ENCODE measurements at regions not wholly inside any gene's neighbourhood (a gene's known extent, or its start where the extent isn't known, plus 50 kb on each side); places are given as distances from the start of the nearest gene placed in this dataset.

- DNase-seq: no peak
Measured at GRCh38 chr2:5285061-5285460, 407.1 kb upstream of the SOX11 start.

GRCh38 chr2:5285872-5286769 lies 406.1 kb upstream of the SOX11 start:
- no peak for DNase-seq

- DNase-seq: no peak
Measured at GRCh38 chr2:5287558-5288334, 404.4 kb upstream of the SOX11 start.

GRCh38 chr2:5290900-5291546 lies 401.2 kb upstream of the SOX11 start:
- DNase-seq: no peak

GRCh38 chr2:5304640-5305039 lies 387.5 kb upstream of the SOX11 start:
- DNase-seq: no peak

GRCh38 chr2:5315041-5315440 lies 377.1 kb upstream of the SOX11 start:
- DNase-seq: no peak

- no peak for DNase-seq
Measured at GRCh38 chr2:5315512-5315911, 376.7 kb upstream of the SOX11 start.

GRCh38 chr2:5316001-5316490 lies 376.1 kb upstream of the SOX11 start:
- no peak for DNase-seq

- DNase-seq: no peak
Measured at GRCh38 chr2:5319493-5319892, 372.7 kb upstream of the SOX11 start.

- no peak for DNase-seq
Measured at GRCh38 chr2:5322396-5322795, 369.8 kb upstream of the SOX11 start.

GRCh38 chr2:5325523-5325922 lies 366.7 kb upstream of the SOX11 start:
- no peak for DNase-seq

GRCh38 chr2:5328826-5329225 lies 363.4 kb upstream of the SOX11 start:
- DNase-seq: no peak

- no peak for DNase-seq
Measured at GRCh38 chr2:5329763-5330162, 362.4 kb upstream of the SOX11 start.

- no peak for DNase-seq
Measured at GRCh38 chr2:5330961-5331360, 361.2 kb upstream of the SOX11 start.

- no peak for DNase-seq
Measured at GRCh38 chr2:5332925-5333324, 359.3 kb upstream of the SOX11 start.

GRCh38 chr2:5339473-5339872 lies 352.7 kb upstream of the SOX11 start:
- no peak for DNase-seq

GRCh38 chr2:5343785-5344335 lies 348.3 kb upstream of the SOX11 start:
- DNase-seq: no peak

- no peak for DNase-seq
Measured at GRCh38 chr2:5352286-5352685, 339.9 kb upstream of the SOX11 start.

GRCh38 chr2:5353565-5353964 lies 338.6 kb upstream of the SOX11 start:
- no peak for DNase-seq

- DNase-seq: no peak
Measured at GRCh38 chr2:5359397-5359796, 332.8 kb upstream of the SOX11 start.

GRCh38 chr2:5360081-5360480 lies 332.1 kb upstream of the SOX11 start:
- DNase-seq: no peak

GRCh38 chr2:5364361-5364760 lies 327.8 kb upstream of the SOX11 start:
- DNase-seq: no peak

Measured in C1 segment of cervical spinal cord (tissue), 14 donors.